ENCODE measurements at regions not wholly inside any gene's neighbourhood (a gene's known extent, or its start where the extent isn't known, plus 50 kb on each side); places are given as distances from the start of the nearest gene placed in this dataset.

GRCh38 chr2:59886759-59887158, 666.7 kb downstream of the BCL11A start:
- TF ChIP-seq NFYA (IDR thresholded peaks at IDR 0.05; ENCODE audit: borderline replicate concordance, low read depth, low read length) (no peak), SMC3 (IDR thresholded peaks at IDR 0.05; ENCODE audit: borderline replicate concordance, low read length) (no peak), USF2 (IDR thresholded peaks at IDR 0.05; ENCODE audit: borderline replicate concordance, low read depth, low read length) (no peak), TAF1 (IDR thresholded peaks at IDR 0.05; ENCODE audit: borderline replicate concordance, low read depth, low read length) (no peak), MAX (IDR thresholded peaks at IDR 0.05; ENCODE audit: low read depth, low read length) (no peak), CEBPB (IDR thresholded peaks at IDR 0.05; ENCODE audit: borderline replicate concordance in 1 of 2, low read depth in 2 of 2, low read length in 2 of 2) (no peak), GATAD2B (conservative IDR thresholded peaks at IDR 0.05; ENCODE audit: low read depth) (no peak), CTCF (IDR thresholded peaks at IDR 0.05 in 2 of 3, conservative IDR thresholded peaks at IDR 0.05 in 1 of 3; ENCODE audit: control insufficient read depth in 2 of 3, extremely low read depth in 1 of 3, insufficient read depth in 1 of 3, low read depth in 3 of 3, low read length in 3 of 3) (no peak), SUPT20H (IDR thresholded peaks at IDR 0.05; ENCODE audit: borderline replicate concordance, control insufficient read depth, low read depth, low read length) (no peak), TARDBP (IDR thresholded peaks at IDR 0.05; ENCODE audit: borderline replicate concordance) (no peak), EZH2 (IDR thresholded peaks at IDR 0.05; ENCODE audit: borderline replicate concordance, control insufficient read depth, low read depth, low read length) (no peak)

Measured in GM12878 (cell line).